ENCODE measurements at regions not wholly inside any gene's neighbourhood (a gene's known extent, or its start where the extent isn't known, plus 50 kb on each side); places are given as distances from the start of the nearest gene placed in this dataset.

DNA sequence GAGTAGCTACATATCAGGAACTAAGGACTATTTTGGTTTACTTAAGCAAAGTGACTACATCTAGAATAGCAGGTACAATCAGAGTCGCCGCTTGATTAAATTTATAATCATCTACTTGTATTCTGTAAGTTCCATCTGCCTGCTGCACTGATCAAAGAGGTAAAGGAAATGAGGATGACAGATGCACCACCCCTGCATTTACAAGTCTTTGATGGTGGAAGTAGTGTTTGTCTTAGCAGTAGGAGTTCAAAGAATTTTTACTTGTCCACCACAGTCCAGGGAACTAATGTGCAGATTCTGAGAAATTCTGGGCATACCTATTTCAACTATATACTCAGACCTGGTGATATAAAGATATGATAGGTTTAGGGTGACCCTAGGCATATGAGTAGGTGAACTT is 184.1 kb upstream of the IVNS1ABP start:
- no peak for TF ChIP-seq POLR2AphosphoS5 (IDR thresholded peaks at IDR 0.05; ENCODE audit: low read depth)
- TF ChIP-seq, protein P1, sequence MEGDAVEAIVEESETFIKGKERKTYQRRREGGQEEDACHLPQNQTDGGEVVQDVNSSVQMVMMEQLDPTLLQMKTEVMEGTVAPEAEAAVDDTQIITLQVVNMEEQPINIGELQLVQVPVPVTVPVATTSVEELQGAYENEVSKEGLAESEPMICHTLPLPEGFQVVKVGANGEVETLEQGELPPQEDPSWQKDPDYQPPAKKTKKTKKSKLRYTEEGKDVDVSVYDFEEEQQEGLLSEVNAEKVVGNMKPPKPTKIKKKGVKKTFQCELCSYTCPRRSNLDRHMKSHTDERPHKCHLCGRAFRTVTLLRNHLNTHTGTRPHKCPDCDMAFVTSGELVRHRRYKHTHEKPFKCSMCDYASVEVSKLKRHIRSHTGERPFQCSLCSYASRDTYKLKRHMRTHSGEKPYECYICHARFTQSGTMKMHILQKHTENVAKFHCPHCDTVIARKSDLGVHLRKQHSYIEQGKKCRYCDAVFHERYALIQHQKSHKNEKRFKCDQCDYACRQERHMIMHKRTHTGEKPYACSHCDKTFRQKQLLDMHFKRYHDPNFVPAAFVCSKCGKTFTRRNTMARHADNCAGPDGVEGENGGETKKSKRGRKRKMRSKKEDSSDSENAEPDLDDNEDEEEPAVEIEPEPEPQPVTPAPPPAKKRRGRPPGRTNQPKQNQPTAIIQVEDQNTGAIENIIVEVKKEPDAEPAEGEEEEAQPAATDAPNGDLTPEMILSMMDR (IDR thresholded peaks at IDR 0.05; ENCODE audit: insufficient read depth, low read length): no peak
- TF ChIP-seq, protein P2, sequence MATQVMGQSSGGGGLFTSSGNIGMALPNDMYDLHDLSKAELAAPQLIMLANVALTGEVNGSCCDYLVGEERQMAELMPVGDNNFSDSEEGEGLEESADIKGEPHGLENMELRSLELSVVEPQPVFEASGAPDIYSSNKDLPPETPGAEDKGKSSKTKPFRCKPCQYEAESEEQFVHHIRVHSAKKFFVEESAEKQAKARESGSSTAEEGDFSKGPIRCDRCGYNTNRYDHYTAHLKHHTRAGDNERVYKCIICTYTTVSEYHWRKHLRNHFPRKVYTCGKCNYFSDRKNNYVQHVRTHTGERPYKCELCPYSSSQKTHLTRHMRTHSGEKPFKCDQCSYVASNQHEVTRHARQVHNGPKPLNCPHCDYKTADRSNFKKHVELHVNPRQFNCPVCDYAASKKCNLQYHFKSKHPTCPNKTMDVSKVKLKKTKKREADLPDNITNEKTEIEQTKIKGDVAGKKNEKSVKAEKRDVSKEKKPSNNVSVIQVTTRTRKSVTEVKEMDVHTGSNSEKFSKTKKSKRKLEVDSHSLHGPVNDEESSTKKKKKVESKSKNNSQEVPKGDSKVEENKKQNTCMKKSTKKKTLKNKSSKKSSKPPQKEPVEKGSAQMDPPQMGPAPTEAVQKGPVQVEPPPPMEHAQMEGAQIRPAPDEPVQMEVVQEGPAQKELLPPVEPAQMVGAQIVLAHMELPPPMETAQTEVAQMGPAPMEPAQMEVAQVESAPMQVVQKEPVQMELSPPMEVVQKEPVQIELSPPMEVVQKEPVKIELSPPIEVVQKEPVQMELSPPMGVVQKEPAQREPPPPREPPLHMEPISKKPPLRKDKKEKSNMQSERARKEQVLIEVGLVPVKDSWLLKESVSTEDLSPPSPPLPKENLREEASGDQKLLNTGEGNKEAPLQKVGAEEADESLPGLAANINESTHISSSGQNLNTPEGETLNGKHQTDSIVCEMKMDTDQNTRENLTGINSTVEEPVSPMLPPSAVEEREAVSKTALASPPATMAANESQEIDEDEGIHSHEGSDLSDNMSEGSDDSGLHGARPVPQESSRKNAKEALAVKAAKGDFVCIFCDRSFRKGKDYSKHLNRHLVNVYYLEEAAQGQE (IDR thresholded peaks at IDR 0.05; ENCODE audit: insufficient replicate concordance, low read depth): no peak

Measured in HL-60 (cell line).